HG02885 (cell line): ENCODE measurements at regions not wholly inside any gene's neighbourhood (a gene's known extent, or its start where the extent isn't known, plus 50 kb on each side); places are given as distances from the start of the nearest gene placed in this dataset.
"Not testable (repeated sequence)": the region's sequence is repeated elsewhere in the genome, so short reads cannot be mapped to it uniquely, and the experiment has no call there.

Experiments used
- ATAC-seq: cut with Tn5 transposase; IDR thresholded peaks from one replicate; pipeline ENCODE4 v1.9.1; 2021; ENCODE audit warnings: mild to moderate bottlenecking; ENCODE audit not compliant: unreplicated experiment, poor library complexity

DNA sequence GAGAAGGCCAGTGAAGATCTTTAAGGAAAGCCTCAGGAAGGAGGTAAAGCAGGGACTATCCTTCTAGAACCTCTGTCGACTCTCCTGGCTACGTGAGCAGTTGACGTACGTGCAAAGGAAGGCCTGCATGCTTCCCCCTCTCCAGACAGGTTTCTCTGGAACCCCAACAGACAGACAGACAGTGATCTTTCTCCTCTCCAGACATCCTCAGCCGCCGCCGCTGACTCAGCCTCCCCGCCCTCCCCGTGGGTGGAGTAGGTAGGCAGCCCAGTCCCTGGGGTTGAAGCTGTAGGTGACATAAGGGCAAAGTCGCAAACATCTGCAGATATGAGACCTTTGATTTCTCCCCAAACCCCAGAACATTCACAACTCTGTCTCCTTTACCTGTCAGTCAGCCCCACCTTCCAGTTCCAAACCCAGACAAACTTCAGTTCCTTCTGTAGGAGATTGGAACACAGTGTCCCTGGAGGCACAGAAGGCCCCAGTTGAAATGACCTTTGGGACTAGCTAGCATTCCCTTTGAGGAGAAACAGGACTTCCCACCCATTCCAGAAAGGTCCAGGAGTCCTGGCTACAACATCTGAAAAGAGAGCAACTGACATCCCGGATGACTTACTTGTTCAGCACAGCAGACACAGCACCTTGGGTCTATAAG lies 146.0 kb upstream of the JUN start:
- ATAC-seq: no peak

GRCh38 chr1:58931024-58931423 lies 147.2 kb upstream of the JUN start:
- ATAC-seq: no peak

DNA sequence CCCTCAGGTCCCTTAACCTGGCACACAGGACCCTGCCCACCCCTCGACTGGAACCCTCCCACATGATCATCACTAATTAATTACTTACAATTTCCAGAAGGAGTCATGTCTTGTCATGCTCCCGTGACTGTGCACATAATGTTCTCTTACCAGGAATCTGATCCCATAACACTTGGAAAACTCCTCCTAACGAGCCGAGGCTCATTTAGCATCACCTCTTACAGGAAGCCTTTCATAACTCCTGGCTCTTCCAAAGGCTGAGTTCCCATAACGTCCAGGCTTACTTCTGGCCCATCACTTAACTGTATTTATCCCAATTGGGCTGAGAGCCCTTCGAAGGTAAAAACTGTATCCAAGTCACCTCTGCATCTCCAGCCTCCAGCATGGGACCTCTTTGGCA lies 147.9 kb upstream of the JUN start:
- no peak for ATAC-seq

DNA sequence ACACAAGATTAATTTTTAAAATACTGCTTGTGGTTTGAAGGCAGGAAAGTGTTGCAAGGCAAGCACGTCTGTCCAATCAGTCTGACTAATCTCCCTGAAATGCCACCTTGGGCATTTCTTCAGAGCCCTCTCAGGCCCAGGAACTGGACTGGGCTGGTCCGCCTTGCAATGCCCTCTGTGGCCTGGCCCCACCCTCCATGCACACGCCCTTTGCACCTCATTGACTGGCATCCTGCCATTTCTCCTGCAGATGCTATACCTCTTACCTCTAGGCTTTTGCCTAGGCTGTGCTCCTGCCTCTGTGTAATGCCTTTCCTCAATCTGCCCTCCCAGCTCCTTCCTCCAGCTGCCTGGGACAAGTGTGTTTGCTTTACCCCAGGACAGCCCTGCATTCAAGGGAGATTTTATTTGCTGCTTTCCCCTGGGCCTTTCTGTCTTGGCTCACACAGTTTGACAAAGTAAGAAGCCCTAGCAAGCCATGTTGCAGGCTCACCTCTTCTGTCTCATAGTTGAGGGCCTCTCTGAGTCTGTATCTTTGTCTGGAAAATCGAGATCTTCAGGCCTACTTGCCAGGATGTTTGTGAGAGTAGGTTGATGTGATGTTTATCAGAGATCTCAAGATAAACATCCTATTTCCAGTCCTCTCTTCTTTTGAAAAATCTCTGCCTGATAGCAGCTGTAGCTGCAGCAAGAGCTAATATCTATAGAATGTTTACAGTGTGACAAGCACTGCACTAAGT lies 149.2 kb upstream of the JUN start:
- no peak for ATAC-seq

DNA sequence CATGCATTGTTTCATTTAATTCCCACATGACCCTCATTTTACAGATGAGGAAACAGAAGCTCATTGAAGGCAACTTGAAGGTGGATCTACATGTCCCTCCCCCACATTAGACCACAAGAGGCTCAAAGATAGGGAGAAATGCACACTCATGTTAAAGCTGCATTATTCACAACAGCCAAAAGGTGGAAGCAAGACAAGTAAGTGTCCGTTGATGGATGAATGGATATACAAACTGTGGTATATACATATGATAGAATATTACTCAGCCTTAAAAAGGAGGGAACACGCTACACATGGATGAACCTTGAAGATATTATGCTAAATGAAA lies 149.7 kb upstream of the JUN start:
- ATAC-seq: no peak

- ATAC-seq: no peak
Observed at GRCh38 chr1:58934706-58935105, 150.9 kb upstream of the JUN start.

DNA sequence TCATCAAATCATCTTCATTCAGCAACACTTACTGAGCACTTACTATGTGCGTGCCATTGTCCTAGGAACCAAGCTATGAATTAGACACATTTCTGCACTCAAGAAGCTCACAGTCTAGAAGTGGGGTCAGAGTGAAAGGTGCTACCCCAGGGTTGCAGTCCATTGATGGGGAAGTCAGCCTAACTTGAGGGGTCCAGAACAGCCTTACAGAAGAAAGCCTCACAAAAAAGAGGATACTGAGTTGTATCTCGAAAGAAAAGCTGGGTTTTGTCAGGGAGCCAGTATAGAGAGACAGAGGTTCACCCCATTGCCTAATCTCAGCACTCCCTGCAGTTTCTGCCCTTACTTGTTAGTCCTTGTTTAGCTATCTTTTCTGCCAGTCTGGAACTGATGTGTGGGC lies 153.1 kb upstream of the JUN start:
- ATAC-seq: no peak

GRCh38 chr1:58939146-58939545 lies 155.3 kb upstream of the JUN start:
- ATAC-seq: no peak

- ATAC-seq: no peak
Observed at GRCh38 chr1:58939666-58940370, 156.0 kb upstream of the JUN start.

GRCh38 chr1:58941471-58942289 lies 157.8 kb upstream of the JUN start:
- no peak for ATAC-seq

DNA sequence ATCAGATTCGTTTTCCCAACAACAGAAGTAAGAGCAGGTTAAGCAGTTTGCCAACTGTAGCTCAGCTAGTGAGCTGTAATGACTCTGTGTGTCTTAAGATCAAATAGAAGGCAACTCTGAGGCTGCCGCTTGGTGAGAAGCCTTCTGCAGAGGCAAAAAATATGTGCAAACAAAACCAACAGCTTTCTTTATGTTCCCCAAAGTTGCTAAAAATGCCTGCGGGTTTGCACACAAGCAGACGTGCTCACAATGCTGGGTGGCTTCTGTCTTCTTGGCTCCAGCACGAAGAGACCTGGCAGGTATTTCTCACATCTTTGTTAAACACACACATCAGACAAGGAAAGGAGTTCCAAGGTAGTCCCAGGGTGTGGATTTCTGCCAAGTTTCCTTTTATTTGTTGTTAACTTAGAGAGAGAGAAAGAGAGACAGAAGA lies 158.9 kb upstream of the JUN start:
- no peak for ATAC-seq

DNA sequence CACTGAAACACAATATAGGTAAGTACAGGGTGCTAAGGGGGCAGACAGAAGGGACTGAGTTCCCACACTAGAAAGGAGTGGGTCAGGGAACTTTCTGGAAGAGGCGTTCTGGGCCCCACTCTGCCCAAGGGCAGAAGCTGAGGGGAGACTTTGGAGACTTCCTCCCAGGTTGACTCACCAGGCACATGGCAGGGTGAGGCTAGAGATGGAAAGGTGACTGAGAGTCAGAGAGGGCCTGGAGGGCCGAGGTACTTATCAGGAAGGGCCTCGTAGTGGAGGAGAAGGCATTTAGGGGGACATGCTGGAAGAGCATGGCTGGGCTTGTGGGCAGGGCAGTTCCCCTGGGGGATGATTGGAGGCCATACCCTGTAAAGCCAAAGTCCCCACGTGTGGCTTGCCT lies 159.9 kb upstream of the JUN start:
- ATAC-seq: no peak

- no peak for ATAC-seq
Observed at GRCh38 chr1:58944439-58944838, 160.6 kb upstream of the JUN start.

DNA sequence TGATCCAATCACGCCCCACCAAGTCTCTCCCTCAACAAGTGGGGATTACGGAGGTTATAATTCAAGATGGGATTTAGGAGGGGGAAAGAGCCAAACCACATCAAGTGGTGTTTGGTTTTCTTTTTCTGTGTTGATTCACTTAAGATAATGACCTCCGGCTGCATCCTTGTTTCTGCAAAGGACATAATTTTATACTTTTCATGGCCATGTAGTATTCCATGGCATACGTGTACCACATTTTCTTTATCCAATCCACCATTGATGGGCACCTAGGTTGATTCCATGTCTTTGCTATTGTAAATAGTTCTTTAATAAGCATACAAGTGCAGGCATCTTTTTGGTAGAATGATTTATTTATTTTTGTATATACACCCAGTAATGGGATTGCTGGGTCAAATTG lies 162.5 kb upstream of the JUN start:
- ATAC-seq: no peak

DNA sequence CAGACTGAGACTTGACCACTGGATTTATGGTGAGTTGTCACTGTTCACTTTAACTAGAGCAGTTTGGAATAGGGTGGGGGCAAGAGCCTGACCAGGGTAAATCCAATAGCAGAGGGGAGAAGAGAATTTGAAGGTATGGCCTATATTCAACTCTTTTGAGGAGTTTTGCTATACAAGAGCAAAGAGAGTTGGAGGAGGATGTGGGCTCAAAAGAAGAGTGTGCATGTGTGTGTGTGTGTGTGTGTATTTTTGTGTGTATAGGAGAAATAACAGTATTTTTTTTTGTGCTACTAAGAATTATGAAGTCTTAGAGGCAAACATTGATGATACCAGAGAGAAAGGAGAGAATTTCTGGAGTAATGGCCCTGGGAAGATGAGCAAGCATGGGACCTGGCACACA lies 164.8 kb upstream of the JUN start:
- ATAC-seq: no peak

DNA sequence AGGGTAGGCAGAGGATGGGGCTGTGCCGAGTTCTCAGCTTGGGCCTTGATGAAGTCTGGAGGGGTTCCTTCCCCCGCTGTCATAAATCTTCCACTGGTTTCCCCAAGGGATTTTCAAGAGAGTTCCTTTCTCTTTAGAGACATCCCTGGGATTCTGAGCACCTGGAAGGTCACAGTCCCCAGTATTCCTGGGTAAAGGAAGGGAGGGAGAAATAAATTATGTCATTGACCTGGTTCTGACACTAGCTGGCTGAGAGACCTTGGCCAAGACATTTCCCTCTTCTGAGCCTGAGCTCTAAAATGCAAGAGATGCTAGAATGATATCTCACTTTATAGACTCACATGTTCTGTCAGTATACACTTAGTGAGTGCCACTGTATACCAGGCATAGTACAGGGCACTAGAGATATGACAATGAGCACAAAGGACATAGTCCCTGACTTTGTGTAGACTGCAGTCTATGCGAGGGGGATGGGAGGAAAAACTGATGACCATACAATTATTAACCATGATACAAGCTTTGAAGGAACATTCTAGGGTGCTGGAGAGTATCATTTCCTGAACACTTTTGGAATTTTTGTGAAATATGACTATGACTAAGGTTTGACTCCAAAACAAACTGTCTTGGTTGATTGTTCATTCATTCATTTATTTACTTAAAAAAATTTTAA lies 165.8 kb upstream of the JUN start:
- no peak for ATAC-seq

DNA sequence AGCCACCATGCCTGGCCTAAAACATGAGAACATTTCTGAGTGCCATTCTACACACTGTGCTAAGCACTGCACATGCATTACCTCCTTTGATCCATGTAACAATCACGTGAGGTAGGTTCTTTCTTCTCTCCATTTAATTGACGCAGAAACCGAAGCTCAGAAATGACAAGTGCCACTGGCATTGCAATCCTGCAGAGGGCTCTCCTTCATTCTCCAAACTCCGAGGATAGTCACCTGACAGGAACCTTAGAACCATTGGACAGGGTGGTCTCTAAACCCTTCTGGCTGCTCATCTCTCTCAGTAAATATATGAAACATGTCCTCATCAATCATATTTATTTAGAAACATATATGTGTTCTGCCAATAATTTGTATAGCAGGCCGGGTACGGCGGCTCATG lies 167.1 kb upstream of the JUN start:
- no peak for ATAC-seq

DNA sequence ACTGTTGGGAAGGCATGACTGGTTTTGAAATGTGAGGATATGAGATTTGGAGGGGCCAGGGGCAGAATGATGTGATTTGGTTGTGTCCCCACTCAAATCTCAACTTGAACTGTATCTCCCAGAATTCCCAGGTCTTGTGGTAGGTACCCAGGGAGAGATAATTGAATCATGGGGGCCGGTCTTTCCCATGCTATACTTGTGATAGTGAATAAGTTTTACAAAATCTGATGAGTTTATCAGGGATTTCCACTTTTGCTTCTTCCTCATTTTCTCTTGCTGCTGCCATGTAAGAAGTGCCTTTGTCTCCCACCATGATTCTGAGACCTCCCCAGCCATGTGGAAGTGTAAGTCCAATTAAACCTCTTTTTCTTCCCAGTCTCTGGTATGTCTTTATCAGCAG lies 170.1 kb upstream of the JUN start:
- ATAC-seq: not testable (repeated sequence)

DNA sequence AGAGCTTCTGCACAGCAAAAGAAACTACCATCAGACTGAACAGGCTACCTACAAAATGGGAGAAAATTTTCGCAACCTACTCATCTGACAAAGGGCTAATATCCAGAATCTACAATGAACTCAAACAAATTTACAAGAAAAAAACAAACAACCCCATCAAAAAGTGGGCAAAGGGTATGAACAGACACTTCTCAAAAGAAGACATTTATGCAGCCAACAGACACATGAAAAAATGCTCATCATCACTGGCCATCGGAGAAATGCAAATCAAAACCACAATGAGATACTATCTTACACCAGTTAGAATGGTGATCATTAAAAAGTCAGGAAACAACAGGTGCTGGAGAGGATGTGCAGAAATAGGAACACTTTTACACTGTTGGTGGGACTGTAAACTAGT lies 179.4 kb upstream of the JUN start:
- ATAC-seq: not testable (repeated sequence)

DNA sequence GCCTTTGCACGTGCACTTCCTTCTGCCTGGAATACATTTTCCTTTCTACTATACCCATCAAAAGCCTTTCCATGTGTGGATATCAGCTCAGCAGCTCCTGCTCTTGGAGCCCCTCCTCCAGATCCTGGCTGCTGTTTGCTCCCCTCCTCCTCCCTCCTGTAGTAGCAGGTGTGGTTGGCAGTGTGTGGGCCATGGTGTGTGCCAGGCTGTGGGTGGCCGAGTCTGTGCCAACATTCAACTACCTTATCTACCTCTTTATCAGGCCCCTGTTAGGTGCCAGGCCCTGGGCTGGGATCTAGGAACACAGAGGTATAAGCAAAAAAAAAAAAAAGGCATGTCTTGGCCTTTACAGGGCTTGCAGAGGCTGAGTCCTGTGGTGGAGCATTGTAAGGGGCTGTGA lies 180.6 kb upstream of the JUN start:
- no peak for ATAC-seq
